Fibroblast of lung (primary cell): ENCODE measurements at regions not wholly inside any gene's neighbourhood (a gene's known extent, or its start where the extent isn't known, plus 50 kb on each side); places are given as distances from the start of the nearest gene placed in this dataset.
"Not testable (repeated sequence)": the region's sequence is repeated elsewhere in the genome, so short reads cannot be mapped to it uniquely, and the experiment has no call there.

Source experiments
- DNase-seq, 2 donors: peaks; one replicate each; pipeline versions ENCODE4 v3.0.0 to v3.0.0-alpha.2; 2010; ENCODE audit warnings: low read depth in 2 of 2
- H2AFZ ChIP-seq: 2 replicates; pipeline ENCODE4 v1.5.1; 2012; ENCODE audit warnings: low read length, control low read depth, inconsistent platforms
- H3K27ac ChIP-seq: 2 replicates; pipeline ENCODE4 v1.5.1; 2011; ENCODE audit warnings: low read length, control low read depth; ENCODE audit not compliant: insufficient read depth
- H3K27me3 ChIP-seq: 2 replicates; pipeline ENCODE4 v1.5.1; 2011; ENCODE audit warnings: mild to moderate bottlenecking, low read length; ENCODE audit not compliant: control insufficient read depth, insufficient read depth
- H3K36me3 ChIP-seq: 2 replicates; pipeline ENCODE4 v1.5.1; 2011; ENCODE audit warnings: low read length; ENCODE audit not compliant: control insufficient read depth, insufficient read depth
- H3K4me1 ChIP-seq: 2 replicates; pipeline ENCODE4 v1.5.1; 2011; ENCODE audit warnings: low read length; ENCODE audit not compliant: control insufficient read depth, insufficient read depth; ENCODE audit errors: extremely low read depth
- H3K4me2 ChIP-seq: 2 replicates; pipeline ENCODE4 v1.5.1; 2011; ENCODE audit warnings: low read length, control low read depth; ENCODE audit not compliant: insufficient read depth; ENCODE audit errors: extremely low read depth
- H3K4me3 ChIP-seq, 4 experiments: fragments of 200-600 bp in 1 of 4; sonication (generic) in 1 of 4; replicated peaks in 1 of 4; 2 replicates each; pipeline ENCODE4 v1.5.1; 2011 to 2016; ENCODE audit warnings: low read length in 4 of 4, low read depth in 3 of 4, mild to moderate bottlenecking in 3 of 4, control low read depth in 2 of 4, inconsistent platforms in 1 of 4, mixed read lengths in 1 of 4; ENCODE audit not compliant: insufficient read depth in 1 of 4; ENCODE audit errors: control extremely low read depth in 1 of 4
- H3K79me2 ChIP-seq: 2 replicates; pipeline ENCODE4 v1.5.1; 2012; ENCODE audit warnings: mild to moderate bottlenecking, low read length, inconsistent platforms; ENCODE audit not compliant: control insufficient read depth, insufficient read depth
- H3K9ac ChIP-seq: 2 replicates; pipeline ENCODE4 v1.5.1; 2011; ENCODE audit warnings: mild to moderate bottlenecking, low read length, control low read depth; ENCODE audit not compliant: insufficient read depth
- H3K9me3 ChIP-seq: 2 replicates; pipeline ENCODE4 v1.5.1; 2012; ENCODE audit warnings: low read depth, low read length; ENCODE audit not compliant: control insufficient read depth, insufficient read depth
- H4K20me1 ChIP-seq: 2 replicates; pipeline ENCODE4 v1.5.1; 2011; ENCODE audit warnings: low read length; ENCODE audit not compliant: control insufficient read depth, insufficient read depth; ENCODE audit errors: extremely low read depth

DNA sequence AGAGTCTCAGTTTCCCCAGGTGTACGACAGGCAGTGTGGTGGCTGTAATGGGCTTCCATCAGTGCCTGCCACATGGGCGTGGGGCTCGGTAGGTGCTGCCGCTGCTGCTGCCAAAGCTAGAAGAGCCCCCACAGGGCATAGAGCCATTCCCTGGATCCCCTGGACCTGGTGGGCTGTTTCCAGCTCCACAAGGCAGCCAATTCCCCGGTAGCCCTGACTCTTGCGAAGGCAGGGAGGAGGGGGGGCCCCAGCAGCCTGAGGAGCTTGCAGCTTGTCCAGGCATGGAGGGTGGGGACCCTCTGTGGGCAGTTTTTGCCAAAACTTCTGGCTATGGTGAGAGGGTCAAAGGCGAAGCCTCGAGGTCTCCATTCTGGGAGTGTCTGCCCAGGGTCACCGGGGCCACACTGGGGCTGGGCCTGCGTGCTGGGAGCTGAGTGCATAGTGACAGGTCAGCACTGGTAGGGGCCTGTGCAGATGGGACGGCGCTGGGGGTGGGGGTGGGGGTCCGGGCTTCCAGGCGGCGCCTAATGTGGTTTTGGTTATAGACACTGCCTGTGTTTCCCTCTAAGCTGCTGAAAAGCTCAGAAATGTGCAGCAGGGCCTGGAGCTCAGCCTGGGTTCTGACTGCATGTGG lies 56.8 kb upstream of the METTL9 start:
- not testable (repeated sequence) for H3K27ac ChIP-seq, H3K9ac ChIP-seq, H2AFZ ChIP-seq, H4K20me1 ChIP-seq, H3K4me1 ChIP-seq, H3K4me2 ChIP-seq, H3K9me3 ChIP-seq, H3K4me3 ChIP-seq, H3K36me3 ChIP-seq, H3K79me2 ChIP-seq, H3K27me3 ChIP-seq, DNase-seq

DNA sequence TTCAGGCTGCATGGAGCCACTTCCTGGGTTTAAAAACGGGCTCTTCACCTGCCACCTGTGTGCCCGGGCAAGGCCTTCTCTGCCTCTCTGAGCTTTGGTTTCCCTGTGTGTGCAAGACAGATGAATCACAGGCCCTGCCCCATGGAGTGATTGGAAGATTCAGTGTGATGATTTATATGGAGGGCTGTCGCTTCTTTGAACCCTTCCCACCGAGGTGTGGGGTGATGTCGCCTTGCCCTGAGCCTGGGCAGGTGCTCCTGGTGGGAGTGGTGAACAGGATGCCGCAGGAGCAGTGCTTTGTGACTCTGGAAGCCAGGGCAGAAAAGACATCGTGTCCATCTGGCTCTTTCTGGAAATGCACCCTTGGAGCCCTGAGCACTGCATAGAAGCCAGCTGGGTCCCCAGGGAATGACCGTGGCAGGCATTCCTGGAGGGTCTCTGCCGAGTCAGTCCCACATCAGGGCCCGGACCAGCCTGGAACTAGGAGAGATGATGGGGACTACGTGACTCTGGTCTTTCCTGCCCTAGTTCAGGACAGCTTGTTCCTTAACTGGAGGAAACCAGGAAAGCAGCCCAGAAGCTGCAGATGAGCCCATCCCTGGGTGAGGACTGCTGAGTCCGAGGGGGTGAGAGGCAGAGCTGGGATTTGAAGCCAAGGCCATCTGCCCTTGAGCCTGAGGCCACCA lies 56.1 kb upstream of the METTL9 start:
- not testable (repeated sequence) for H4K20me1 ChIP-seq, H3K36me3 ChIP-seq, H2AFZ ChIP-seq, H3K27ac ChIP-seq, H3K4me3 ChIP-seq, H3K79me2 ChIP-seq, H3K27me3 ChIP-seq, H3K4me2 ChIP-seq, DNase-seq, H3K9me3 ChIP-seq, H3K9ac ChIP-seq, H3K4me1 ChIP-seq

DNA sequence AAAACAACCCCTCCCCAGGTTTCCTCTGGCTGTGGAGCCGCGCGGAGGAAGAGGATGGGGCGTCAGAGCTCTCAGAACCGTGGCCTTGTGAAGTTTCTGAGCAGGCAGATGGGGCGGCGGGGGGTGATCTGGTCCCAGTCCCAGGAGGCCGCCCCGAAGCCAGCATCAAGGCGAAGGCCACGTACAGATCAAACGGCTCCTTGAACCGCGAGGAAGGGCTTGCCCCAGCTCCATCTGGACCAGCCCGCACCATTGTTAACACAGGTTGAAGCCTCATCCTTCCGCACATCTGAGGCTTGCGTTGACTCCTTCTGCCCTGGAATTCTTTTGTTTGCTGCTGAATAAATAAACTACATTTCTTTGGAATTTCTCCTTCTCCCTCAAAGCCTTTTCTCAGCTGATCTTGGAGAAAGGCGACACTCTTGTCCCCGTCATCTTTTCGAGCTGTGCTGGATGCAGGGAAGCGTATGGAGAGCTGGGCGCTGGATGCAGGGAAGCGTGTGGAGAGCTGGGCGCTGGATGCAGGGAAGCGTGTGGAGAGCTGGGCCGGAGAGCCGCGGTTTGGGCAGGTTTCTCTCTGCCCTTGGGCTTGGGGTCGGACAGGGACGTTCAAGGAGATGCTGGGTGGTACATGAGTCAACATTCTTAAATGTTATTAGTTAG lies 53.6 kb upstream of the METTL9 start:
- not testable (repeated sequence) for H3K79me2 ChIP-seq, H3K4me2 ChIP-seq, H3K36me3 ChIP-seq, H3K9me3 ChIP-seq, H4K20me1 ChIP-seq, H2AFZ ChIP-seq, H3K27ac ChIP-seq, H3K4me1 ChIP-seq, H3K4me3 ChIP-seq, DNase-seq, H3K9ac ChIP-seq, H3K27me3 ChIP-seq

- not testable (repeated sequence) for DNase-seq, H3K9ac ChIP-seq, H3K9me3 ChIP-seq, H3K4me1 ChIP-seq, H3K27ac ChIP-seq, H3K27me3 ChIP-seq, H3K4me2 ChIP-seq, H3K36me3 ChIP-seq, H2AFZ ChIP-seq, H3K79me2 ChIP-seq, H3K4me3 ChIP-seq, H4K20me1 ChIP-seq
Observed at GRCh38 chr16:21549396-21549795, 50.0 kb upstream of the METTL9 start.
